Endodermal cell (in vitro differentiated cells): ENCODE measurements at regions not wholly inside any gene's neighbourhood (a gene's known extent, or its start where the extent isn't known, plus 50 kb on each side); places are given as distances from the start of the nearest gene placed in this dataset.

Experiments
- DNase-seq: peaks from one replicate; pipeline ENCODE4 v3.0.0-alpha.2; 2017
- H3K27ac ChIP-seq: 2 replicates; pipeline ENCODE4 v1.5.1; 2013; ENCODE audit warnings: mild to moderate bottlenecking, low read depth, low read length, moderate library complexity
- H3K27me3 ChIP-seq: 2 replicates; pipeline ENCODE4 v1.6.1; 2013; ENCODE audit warnings: mild to moderate bottlenecking, low read length, moderate library complexity; ENCODE audit not compliant: insufficient read depth, control insufficient read depth, poor library complexity, severe bottlenecking
- H3K36me3 ChIP-seq: 2 replicates; pipeline ENCODE4 v1.7.0; 2013; ENCODE audit warnings: mild to moderate bottlenecking, low read length, moderate library complexity; ENCODE audit not compliant: control insufficient read depth, insufficient read depth
- H3K4me1 ChIP-seq: one replicate; pipeline ENCODE4 v1.7.0; 2013; ENCODE audit warnings: low read length; ENCODE audit not compliant: control insufficient read depth, insufficient read depth
- H3K4me3 ChIP-seq: 2 replicates; pipeline ENCODE4 v1.5.1; 2013; ENCODE audit warnings: mild to moderate bottlenecking, low read length, moderate library complexity
- H3K9ac ChIP-seq: 2 replicates; pipeline ENCODE4 v1.6.1; 2013; ENCODE audit warnings: mild to moderate bottlenecking, low read length, moderate library complexity; ENCODE audit not compliant: poor library complexity, severe bottlenecking; ENCODE audit errors: extremely low read depth
- H3K9me3 ChIP-seq: 2 replicates; pipeline ENCODE4 v1.6.1; 2013; ENCODE audit warnings: mild to moderate bottlenecking, low read length, moderate library complexity; ENCODE audit not compliant: control insufficient read depth
- H3K27ac Mint-ChIP-seq: 2 replicates; pipeline ENCODE4 v1.8.0; 2020; ENCODE audit warnings: mixed read lengths
- H3K27me3 Mint-ChIP-seq: 2 replicates; pipeline ENCODE4 v1.8.0; 2021; ENCODE audit warnings: mild to moderate bottlenecking, mixed read lengths; ENCODE audit not compliant: insufficient read depth
- H3K36me3 Mint-ChIP-seq: 2 replicates; pipeline ENCODE4 v1.8.0; 2020; ENCODE audit warnings: low read depth, mixed read lengths
- H3K4me1 Mint-ChIP-seq: 2 replicates; pipeline ENCODE4 v1.8.0; 2020; ENCODE audit warnings: mixed read lengths
- H3K4me3 Mint-ChIP-seq: 2 replicates; pipeline ENCODE4 v1.8.0; 2020; ENCODE audit warnings: mild to moderate bottlenecking, moderate library complexity, mixed read lengths
- H3K9me3 Mint-ChIP-seq: 2 replicates; pipeline ENCODE4 v1.8.0; 2020; ENCODE audit warnings: mild to moderate bottlenecking, mixed read lengths
- WGBS, 2 experiments: methylation state at CpG; one replicate each; pipeline versions ENCODE4 v1.1.5 to v1.1.7; 2013; ENCODE audit warnings: missing lambda C conversion rate in 2 of 2, mixed read lengths in 1 of 2; ENCODE audit not compliant: insufficient coverage in 1 of 2, insufficient read length in 1 of 2; 5-methylcytosine and 5-hydroxymethylcytosine counted together
- TF ChIP-seq, protein P1 (sequence below): fragments of 200-600 bp; sonication (generic); conservative IDR thresholded peaks from 2 replicates; pipeline ENCODE4 v1.5.0; 2021; ENCODE audit warnings: antibody characterized with exemption, mild to moderate bottlenecking

DNA sequence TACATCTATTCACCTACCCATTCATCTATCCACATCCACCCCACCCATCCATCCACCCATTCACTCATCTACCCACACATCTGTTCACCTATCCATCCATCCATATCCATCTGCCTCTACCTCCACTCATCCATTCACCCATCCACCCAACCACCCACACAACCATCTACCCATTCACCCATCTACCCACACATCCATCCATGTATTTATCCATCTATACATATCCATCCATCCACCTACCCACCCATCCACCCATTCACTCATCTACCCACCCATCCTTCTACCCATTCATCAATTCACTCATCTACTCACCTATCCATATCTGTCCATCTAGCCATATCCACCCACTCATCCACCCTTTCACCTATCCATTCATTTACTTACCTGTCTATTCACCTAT, 187.6 kb downstream of the ASB1 start:
- no peak overlapping the region for H3K9ac ChIP-seq
- no peaks in the 10 kb centered on the region for H3K27me3 Mint-ChIP-seq
- TF ChIP-seq, protein P1, sequence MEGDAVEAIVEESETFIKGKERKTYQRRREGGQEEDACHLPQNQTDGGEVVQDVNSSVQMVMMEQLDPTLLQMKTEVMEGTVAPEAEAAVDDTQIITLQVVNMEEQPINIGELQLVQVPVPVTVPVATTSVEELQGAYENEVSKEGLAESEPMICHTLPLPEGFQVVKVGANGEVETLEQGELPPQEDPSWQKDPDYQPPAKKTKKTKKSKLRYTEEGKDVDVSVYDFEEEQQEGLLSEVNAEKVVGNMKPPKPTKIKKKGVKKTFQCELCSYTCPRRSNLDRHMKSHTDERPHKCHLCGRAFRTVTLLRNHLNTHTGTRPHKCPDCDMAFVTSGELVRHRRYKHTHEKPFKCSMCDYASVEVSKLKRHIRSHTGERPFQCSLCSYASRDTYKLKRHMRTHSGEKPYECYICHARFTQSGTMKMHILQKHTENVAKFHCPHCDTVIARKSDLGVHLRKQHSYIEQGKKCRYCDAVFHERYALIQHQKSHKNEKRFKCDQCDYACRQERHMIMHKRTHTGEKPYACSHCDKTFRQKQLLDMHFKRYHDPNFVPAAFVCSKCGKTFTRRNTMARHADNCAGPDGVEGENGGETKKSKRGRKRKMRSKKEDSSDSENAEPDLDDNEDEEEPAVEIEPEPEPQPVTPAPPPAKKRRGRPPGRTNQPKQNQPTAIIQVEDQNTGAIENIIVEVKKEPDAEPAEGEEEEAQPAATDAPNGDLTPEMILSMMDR: no peak

DNA sequence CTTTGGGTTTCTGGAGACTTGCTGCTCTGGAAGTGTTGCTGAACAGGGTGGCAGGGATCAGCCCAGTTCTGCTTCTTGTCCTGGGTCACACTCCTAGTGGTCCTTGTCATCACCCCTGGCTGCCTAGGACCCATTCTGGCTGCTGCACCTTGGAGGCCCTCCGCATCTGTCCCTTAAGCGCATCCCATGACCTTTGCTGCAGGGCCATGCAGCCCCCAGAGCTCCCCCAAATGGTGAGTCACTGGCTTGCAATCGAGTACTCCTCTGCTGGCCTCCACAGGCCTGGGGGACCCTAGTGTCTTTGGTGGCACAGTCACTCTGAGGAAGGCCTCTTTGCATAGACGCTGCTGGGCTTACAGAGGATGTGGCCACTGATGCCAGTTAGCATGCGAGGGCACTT, 188.5 kb downstream of the ASB1 start:
- H3K27ac Mint-ChIP-seq: no peak overlapping the region
- DNase-seq: peak; percentile 58
- H3K4me3 Mint-ChIP-seq: no peak overlapping the region
- Histone ChIP-seq H3K4me1 (no peaks in the 10 kb centered on the region), H3K4me3 (no peak overlapping the region), H3K27me3 (no peaks in the 10 kb centered on the region), H3K9ac (no peak overlapping the region), H3K36me3 (no peaks in the 10 kb centered on the region), H3K27ac (no peak overlapping the region), H3K9me3 (no peaks in the 10 kb centered on the region)
- no peaks in the 10 kb centered on the region for H3K36me3 Mint-ChIP-seq
- H3K27me3 Mint-ChIP-seq: no peaks in the 10 kb centered on the region
- 80 to 94% methylated on average over 2 to 5 of the region's 5 CpGs for WGBS, 2 experiments
- peaks cover 9% of the 10 kb centered on the region for H3K9me3 Mint-ChIP-seq
- TF ChIP-seq, protein P1: no peak
- no peaks in the 10 kb centered on the region for H3K4me1 Mint-ChIP-seq

More for the DNA sequence above, 187.6 kb downstream of the ASB1 start:
- no peak overlapping the region for H3K27ac ChIP-seq
- Mint-ChIP-seq H3K36me3 (no peaks in the 10 kb centered on the region), H3K27ac (no peak overlapping the region), H3K4me1 (no peaks in the 10 kb centered on the region), H3K4me3 (no peak overlapping the region), H3K9me3 (peaks cover 13% of the 10 kb centered on the region)
- H3K9me3 ChIP-seq: no peaks in the 10 kb centered on the region
- DNase-seq: no peak
- H3K4me3 ChIP-seq: no peak overlapping the region
- H3K4me1 ChIP-seq: no peaks in the 10 kb centered on the region
- no peaks in the 10 kb centered on the region for H3K27me3 ChIP-seq
- H3K36me3 ChIP-seq: no peaks in the 10 kb centered on the region

DNA sequence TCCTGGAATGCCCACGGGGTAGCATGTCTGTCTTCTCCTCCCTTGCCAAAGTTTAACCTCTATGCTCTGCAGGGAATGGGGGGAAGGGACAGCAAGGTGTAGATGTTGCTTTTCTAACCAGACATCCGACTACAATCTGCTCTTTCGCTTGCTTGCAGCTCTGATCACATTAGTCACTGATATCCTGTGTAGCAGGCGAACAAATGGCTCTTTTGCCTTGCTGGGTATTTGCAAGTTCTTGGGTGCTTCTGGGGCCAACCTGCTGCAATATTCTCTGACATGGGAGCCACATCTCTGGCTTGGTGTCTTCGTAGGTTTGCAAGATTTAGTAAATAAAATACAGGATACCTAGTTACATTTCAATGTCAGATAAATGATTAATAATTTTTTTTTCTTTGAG, 190.0 kb downstream of the ASB1 start:
- H3K27ac ChIP-seq: no peak overlapping the region
- 87% methylated on average over 3 to 5 of the region's 5 CpGs for WGBS, 2 experiments
- H3K4me1 ChIP-seq: no peaks in the 10 kb centered on the region
- Mint-ChIP-seq H3K27me3 (peaks cover under 1% of the 10 kb centered on the region), H3K36me3 (no peaks in the 10 kb centered on the region), H3K9me3 (no peaks in the 10 kb centered on the region), H3K4me3 (no peak overlapping the region), H3K27ac (no peak overlapping the region), H3K4me1 (no peaks in the 10 kb centered on the region)
- TF ChIP-seq, protein P1: no peak
- no peak overlapping the region for H3K9ac ChIP-seq
- H3K9me3 ChIP-seq: no peaks in the 10 kb centered on the region
- DNase-seq: no peak
- no peaks in the 10 kb centered on the region for H3K36me3 ChIP-seq
- H3K27me3 ChIP-seq: no peaks in the 10 kb centered on the region
- no peak overlapping the region for H3K4me3 ChIP-seq
